Stimulated activated CD4-positive, alpha-beta T cell treated with anti-CD3 and anti-CD28 coated beads, Interleukin-15, amount 100 ng/mL, for 1 hour (primary cell): ENCODE measurements at regions not wholly inside any gene's neighbourhood (a gene's known extent, or its start where the extent isn't known, plus 50 kb on each side); places are given as distances from the start of the nearest gene placed in this dataset.
"Not testable (repeated sequence)": the region's sequence is repeated elsewhere in the genome, so short reads cannot be mapped to it uniquely, and the experiment has no call there.

Experiments
- DNase-seq, 2 donors: peaks; one replicate each; pipeline ENCODE4 v3.0.0-alpha.2; 2020; ENCODE audit warnings: low read depth in 1 of 2, low spot score in 1 of 2

GRCh38 chr15:92753591-92753990 is 98.0 kb upstream of the FAM174B start:
- DNase-seq: no peak

GRCh38 chr15:92763459-92763858 is 107.9 kb upstream of the FAM174B start:
- no peak for DNase-seq

- not testable (repeated sequence) for DNase-seq
Observed at GRCh38 chr15:92768131-92768530, 112.6 kb upstream of the FAM174B start.

DNA sequence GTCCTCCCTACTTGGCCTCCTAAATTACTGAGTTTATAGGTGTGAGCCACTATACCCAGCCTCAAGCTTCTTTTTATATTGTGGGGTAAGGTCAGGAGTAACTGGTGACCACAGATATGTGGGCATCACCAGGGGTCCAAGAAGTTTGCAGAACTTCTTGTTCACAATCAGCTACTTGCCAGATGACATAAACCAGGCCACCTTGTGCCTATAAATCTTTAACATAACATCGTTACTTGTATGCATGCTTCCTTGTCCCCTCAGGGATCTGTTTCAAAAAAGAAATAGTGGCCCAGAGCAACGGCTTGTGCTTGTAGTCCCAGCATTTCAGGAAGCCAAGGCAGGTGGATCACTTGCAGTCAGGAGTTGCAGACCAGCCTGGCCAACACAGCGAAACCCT is 115.1 kb upstream of the FAM174B start:
- no peak for DNase-seq

- DNase-seq: no peak
Observed at GRCh38 chr15:92772061-92772460, 116.5 kb upstream of the FAM174B start.

- no peak for DNase-seq
Observed at GRCh38 chr15:92772626-92773244, 117.2 kb upstream of the FAM174B start.

GRCh38 chr15:92773340-92773739 is 117.8 kb upstream of the FAM174B start:
- DNase-seq: no peak

DNA sequence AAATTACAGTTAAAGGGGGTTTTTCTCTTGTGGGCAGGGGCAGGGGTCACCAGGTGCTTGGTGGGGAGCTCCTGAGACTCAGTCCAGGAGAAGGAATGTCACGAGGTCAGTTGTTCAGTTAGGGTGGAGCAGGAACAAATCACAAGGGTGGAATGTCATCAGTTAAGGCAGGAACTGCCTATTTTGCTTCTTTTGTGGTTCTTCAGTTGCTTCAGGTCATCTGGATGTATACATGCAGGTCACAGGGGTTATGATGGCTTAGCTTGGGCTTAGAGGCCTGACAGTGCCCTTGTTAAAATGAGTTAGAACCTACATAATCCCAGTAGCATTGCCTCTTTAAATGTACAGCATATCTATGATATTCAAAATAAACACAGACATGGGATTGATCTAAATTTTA is 120.2 kb upstream of the CHD2 start:
- no peak for DNase-seq

- DNase-seq: no peak
Observed at GRCh38 chr15:92780843-92781242, 119.3 kb upstream of the CHD2 start.

DNA sequence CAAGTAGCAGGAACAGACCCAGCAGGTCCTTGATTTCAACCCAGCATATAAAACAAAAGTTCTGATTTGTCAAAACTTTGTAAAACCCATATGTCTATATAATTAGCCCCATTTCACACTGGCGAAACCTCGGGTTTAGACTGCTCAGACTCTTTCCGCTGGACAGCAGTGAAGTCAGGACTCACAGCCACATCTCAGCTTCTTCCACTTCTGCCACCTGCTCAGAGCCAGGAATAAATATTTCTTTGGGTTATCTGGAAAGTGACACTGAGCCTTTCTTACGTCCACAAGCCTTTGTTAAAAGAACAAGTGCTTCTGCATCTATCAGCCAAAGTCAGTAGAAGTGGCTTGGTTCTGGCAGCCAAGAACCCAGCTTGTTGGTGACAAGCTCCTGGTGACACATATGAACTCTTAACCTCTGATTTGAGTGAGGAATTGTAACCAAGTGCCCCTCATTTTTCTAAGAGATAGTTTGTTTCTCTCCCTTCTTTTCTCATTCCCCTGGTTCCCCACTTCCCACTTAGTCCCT is 118.1 kb upstream of the CHD2 start:
- DNase-seq: no peak

DNA sequence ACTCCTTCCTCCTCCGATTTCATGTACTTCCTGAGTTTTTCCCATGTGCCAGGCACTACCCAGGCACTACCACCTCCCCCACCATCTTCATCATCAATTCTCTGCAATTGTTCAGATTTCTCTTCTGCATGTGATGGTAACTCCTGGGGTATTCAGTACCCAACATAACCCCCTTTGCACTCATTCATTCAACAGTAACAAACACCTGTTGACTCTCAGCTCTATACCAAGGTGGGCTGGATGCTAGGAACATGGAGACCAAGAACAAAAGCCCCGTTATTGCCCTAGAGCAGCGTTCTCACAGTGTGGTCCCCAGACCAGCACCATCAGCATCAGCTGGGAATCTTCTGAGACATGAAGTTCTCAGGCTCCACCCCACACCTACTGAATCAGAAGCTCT is 113.0 kb upstream of the CHD2 start:
- no peak for DNase-seq

DNA sequence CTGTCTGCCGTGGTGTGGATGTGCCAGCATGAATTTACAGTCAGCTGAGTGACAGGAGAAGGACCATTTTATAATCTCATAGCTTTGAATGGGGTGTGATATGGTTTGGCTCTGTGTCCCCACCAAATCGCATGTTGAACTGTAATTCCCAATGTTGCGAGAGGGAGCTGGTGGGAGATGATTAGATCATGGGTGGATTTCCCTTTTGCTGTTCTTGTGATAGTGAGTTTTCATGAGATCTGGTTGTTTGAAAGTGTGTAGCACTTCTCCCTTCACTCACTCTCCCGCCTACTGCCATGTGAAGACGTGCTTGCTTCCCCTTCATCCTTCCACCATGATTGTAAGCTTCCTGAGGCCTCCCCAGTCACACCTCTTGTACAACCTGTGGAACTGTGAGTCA is 111.9 kb upstream of the CHD2 start:
- no peak for DNase-seq

GRCh38 chr15:92788793-92789192 is 111.3 kb upstream of the CHD2 start:
- not testable (repeated sequence) for DNase-seq

DNA sequence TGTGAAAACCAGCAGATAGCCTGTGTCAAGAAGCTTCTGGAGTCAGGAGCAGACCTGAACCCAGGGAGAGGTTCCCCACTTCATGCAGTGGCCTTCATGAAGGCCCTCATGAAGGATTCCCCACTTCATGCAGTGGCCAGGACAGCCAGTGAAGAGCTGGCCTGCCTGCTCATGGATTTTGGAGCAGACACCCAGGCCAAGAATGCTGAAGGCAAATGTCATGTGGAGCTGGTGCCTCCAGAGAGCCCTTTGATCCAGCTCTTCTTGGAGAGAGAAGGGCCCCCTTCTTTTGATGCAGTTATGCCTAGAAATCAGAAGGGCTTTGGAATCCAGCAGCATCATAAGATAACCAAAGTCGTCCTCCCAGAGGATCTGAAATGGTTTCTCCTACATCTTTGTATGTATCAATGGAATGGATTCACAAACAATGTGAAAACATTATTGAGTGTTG is 103.9 kb upstream of the CHD2 start:
- no peak for DNase-seq

DNA sequence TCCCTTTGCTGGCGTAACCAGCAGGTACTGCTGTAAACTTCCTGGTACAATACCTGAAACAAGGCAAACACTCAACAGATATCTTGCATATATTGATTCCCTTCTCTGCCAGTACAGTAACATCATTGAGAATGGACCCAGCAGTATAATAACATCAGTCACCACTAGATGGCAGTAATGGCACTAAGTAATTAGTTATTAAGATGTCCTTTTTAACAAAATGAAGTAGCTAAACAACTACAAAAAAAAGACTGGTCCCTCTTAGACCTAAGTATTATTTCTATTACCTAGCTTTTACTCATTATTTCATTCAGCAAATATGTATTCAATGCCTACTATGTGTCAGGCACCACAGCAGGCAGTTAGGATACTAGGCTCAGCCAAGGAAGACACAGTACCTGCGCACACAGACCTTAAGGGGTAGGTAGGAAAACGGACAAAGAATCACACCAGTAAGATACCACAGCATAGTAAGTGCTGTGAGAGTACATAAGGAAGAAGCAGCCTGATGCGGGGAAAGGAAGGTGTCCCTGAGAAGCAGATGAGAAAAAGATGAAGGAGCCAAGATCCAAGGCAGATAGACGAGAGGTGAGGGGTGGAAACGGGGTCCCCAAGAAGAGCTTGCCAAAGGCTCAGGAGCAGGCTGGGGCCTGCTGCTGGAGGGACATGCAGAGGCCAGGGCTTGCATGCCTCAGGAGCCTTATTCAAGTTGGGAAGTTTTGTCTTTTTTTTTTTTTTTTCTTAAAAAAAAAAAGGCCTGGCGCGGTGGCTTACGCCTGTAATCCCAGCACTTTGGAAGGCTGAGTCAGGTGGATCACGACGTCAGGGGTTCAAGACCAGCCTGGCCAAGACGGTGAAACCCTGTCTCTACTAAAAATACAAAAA is 102.7 kb upstream of the CHD2 start:
- no peak for DNase-seq

DNA sequence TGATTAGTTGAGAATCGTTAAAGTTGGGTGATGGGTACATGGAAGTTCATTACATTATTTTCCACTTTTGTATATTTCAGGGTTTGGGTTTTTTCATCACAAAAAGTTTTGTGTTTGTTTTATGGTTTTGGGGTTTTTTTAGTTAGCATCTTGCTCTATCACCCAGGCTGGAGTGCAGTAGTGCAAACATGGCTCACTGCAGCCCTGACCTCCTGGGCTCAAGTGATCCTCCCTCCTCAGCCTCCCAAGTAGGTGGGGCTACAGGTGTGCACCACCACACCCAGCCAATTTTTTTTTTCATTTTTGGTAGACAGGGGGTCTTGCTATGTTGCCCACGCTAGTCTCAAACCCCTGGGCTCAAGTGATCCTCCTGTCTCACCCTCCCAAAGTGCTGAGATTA is 100.1 kb upstream of the CHD2 start:
- no peak for DNase-seq

GRCh38 chr15:92800416-92801055 is 99.6 kb upstream of the CHD2 start:
- DNase-seq: not testable (repeated sequence)

DNA sequence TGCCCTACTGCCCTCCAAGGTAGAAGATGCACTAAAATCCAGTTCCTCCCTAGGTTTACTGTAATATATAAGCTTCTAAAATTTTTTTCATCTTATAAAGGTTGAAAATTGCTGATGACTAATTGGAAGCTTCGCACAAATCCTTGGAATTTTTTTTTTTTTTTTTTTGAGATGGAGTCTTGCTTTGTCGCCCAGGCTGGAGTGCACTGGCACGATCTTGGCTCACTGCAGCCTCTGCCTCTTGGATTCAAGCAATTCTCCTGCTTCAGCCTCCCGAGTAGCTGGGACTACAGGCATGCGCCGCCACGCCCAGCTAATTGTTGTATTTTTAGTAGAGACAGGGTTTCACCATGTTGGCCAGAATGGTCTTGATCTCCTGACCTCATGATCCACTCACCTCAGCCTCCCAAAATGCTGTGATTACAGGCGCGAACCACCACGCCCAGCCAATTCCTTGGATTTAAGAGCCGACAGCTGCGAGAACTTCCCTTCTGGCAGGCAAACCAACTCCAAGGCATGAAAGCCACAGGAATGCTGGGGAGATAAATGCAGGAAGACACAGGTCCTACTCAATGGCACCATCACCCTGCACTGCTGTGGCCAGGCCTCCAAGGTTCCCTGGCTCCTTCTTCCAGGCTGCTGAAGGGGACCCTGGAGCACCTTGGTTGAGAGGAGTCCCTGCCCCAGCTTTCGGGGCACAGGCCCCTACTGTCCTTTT is 98.9 kb upstream of the CHD2 start:
- DNase-seq: not testable (repeated sequence)

GRCh38 chr15:92801774-92802464 is 98.2 kb upstream of the CHD2 start:
- DNase-seq: no peak

GRCh38 chr15:92803536-92803851 is 96.6 kb upstream of the CHD2 start:
- no peak for DNase-seq
